Amygdala (tissue), 56 donors: ENCODE measurements at regions not wholly inside any gene's neighbourhood (a gene's known extent, or its start where the extent isn't known, plus 50 kb on each side); places are given as distances from the start of the nearest gene placed in this dataset.
"Not testable (repeated sequence)": the region's sequence is repeated elsewhere in the genome, so short reads cannot be mapped to it uniquely, and the experiment has no call there.

Source experiments
- DNase-seq, 56 donors: peaks; one replicate each; lab custom pipeline; 2025; lab: John Stamatoyannopoulos, UW

- DNase-seq = not testable (repeated sequence)
Observed at GRCh38 chr11:67940440-67940839, 63.5 kb downstream of the UNC93B1 start.

DNA sequence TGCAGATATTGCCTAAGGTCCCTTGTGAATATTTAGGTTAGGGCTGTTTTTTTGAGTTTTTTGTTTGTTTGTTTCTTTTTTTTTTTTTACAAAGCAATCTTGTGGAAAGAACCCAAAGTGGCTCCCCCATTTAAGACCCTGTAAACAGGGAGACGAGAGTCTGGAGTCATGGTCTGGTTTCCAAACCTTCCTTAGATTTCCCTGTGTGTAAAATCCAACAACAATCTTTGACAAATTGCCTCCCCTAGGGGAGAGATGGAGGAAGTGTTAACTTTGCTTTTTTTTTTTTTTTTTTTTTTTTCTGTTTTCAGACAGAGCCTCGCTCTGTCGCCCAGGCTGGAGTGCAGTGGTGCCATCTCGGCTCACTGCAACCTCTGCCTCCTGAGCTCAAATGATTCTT lies 64.9 kb downstream of the UNC93B1 start:
- not testable (repeated sequence) for DNase-seq

GRCh38 chr11:67938371-67938770 lies 65.5 kb downstream of the UNC93B1 start:
- DNase-seq = not testable (repeated sequence)

DNA sequence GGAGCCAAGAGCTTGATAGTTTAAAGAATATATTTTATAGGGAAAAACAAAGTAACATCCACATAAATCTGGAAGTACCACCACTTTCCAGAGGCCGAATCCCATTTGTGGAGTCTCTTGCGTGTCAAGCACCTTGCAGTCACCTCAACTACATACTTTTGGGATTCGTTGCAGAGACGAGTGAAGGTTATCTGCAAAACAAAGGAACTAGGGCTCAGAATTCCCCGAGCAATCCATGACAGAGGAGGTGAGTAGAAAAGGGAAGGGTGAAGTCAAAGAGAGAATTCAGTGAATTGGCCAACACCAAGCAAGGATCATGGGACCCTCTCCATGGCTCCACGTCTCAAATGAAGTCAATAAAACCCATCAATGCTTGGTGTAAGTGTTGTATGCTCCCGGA lies 80.3 kb downstream of the UNC93B1 start:
- not testable (repeated sequence) for DNase-seq

GRCh38 chr11:67920546-67920945 lies 83.4 kb downstream of the UNC93B1 start:
- not testable (repeated sequence) for DNase-seq

DNA sequence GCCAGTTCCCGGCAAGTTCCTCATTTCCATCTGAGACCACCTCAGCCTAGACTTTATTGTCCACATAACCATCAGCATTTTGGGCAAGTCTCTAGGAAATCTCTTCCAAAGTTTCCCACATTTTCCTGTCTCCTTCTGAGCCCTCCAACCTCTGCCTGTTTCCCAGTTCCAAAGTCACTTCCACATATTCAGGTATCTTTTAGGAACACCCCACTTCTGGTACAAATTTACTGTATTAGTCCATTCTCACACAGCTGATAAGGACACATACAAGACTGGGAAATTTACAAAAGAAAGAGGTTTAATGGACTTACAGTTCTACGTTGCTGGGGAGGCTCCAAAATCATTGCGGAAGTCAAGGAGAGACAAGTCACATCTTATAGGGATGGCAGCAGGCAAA lies 91.7 kb downstream of the UNC93B1 start:
- not testable (repeated sequence) for DNase-seq

GRCh38 chr11:67911211-67911610 lies 92.7 kb downstream of the UNC93B1 start:
- not testable (repeated sequence) for DNase-seq

GRCh38 chr11:67910803-67911202 lies 93.1 kb downstream of the UNC93B1 start:
- not testable (repeated sequence) for DNase-seq

DNA sequence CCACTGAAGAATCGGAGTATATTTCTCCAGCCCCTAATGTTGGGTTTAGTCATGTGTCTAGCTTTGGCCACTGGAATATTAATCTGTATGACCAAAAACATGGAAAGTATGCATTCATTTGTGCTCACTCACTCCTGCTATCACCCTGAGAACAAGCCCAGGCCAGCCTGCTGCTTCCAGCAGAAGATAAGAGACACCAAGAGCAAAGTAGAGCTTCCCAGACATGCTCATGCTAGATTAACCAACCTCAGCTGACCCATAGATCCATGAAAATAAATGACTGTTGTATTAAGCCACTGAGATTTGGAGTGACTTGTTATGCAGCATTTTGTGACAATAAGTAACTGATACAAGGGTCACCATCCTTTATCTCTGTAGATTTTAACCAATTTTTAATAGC lies 96.9 kb downstream of the UNC93B1 start:
- not testable (repeated sequence) for DNase-seq

GRCh38 chr11:67899462-67899861 lies 104.4 kb downstream of the UNC93B1 start:
- DNase-seq = not testable (repeated sequence)

DNA sequence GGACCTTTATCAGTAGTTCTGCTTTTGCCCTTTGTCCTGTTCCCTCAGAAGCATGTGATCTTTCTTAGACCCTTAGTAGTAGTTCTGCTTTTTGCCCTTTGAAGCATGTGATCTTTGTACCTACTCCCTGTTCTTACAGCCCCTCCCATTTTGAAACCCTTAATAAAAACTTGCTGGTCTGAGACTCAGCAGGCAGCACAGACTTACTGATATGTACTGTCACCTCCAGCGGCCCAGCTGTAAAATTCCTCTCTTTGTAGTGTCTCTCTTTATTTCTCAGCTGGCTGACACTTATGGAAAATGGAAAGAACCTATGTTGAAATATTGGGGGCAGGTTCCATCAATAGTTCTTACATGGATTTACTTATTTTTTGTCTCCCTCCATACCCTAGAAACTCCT lies 110.4 kb downstream of the UNC93B1 start:
- not testable (repeated sequence) for DNase-seq

- not testable (repeated sequence) for DNase-seq
Observed at GRCh38 chr11:67889646-67890045, 114.3 kb downstream of the UNC93B1 start.

- not testable (repeated sequence) for DNase-seq
Observed at GRCh38 chr11:67888056-67888455, 115.8 kb downstream of the UNC93B1 start.

DNA sequence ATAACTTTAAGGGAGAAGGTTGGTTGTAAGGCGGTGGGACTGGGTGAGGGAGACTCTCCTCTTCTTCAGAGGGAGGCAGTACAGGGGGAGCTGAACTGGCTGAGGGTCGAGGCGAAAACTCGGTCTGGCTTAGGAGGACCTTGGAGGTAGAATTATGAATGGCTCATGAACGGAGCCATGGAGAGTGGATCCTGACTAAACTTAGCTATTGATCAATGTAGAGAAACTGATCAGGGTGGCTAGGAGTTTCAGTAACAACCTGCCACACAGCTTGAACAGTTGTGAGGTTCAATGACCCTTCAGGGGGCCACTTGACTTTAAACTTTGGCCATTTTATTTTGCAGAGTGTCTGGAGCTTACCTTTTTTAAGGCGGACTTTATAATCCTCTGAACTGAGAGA lies 117.2 kb downstream of the UNC93B1 start:
- DNase-seq = not testable (repeated sequence)

GRCh38 chr11:67886207-67886606 lies 117.7 kb downstream of the UNC93B1 start:
- DNase-seq = not testable (repeated sequence)

- DNase-seq = not testable (repeated sequence)
Observed at GRCh38 chr11:67885574-67885973, 118.3 kb downstream of the UNC93B1 start.

DNA sequence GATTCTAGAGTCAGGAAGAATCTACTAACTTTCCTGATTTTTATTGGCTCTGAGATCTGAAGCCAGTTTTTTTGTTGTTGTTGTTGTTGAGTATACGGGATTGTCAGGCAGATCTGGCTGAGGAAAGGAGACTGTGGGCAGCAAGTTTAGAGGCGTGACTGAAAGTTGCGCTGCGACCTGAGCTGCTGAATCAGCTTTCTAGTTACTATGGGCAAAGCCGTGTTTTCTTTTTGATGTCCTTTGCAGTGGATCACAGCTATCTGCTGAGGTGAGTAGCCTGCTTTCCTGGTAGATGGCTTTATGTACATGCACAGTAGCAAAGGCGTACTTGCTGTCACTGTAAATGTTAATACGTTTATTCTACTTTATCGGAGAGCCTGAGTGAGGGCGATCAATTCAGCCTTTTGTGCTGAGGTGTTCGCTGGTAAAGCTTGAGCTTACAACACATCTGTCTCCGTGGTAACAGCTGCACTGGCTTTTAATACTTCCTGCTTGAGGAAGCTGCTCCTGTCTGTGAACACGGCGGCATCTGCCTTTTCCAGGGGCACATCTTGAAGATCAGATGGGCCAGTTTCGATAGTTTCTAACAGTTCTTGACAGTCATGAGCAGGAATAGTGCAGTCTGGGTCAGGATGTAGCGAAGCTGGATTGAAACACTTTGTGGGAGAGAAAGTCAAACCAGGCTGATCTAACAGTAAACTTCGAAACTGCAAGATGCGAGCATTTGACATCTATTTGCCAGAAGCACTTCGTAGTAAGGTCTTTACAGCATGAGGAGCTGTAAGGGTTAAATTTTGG lies 118.9 kb downstream of the UNC93B1 start:
- not testable (repeated sequence) for DNase-seq

DNA sequence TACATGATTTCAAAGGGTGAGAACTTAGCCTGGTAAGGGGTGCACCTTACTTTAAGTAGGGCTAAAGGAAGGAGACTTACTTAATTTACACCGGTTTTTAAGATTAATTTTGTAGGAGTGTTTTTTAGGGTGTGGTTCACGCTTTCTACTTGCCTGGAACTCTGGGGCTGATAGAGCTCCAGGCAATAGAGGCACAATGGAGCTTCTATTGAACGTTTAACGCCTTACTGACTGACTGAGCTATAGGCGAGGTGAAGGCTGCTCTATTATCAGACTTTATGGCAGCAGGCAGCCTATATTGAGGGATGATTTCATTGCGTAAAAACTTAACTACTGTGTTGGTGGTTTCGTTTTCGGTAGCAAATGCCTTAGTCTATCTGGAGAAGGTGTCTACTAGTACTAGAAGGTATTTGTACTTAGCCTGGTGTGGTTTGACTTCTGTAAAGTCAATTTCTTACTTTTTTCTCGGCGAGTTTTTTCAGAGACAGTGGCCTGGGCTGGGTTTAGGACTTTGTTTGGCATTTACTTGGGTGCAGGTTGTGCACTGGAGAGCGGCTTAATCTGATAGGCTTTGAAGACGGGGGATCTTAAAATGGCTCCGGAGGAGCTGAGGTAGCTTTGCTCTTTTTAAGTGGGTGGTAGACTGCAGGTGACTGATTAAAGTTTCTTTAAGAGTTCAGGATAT lies 119.7 kb downstream of the UNC93B1 start:
- not testable (repeated sequence) for DNase-seq

DNA sequence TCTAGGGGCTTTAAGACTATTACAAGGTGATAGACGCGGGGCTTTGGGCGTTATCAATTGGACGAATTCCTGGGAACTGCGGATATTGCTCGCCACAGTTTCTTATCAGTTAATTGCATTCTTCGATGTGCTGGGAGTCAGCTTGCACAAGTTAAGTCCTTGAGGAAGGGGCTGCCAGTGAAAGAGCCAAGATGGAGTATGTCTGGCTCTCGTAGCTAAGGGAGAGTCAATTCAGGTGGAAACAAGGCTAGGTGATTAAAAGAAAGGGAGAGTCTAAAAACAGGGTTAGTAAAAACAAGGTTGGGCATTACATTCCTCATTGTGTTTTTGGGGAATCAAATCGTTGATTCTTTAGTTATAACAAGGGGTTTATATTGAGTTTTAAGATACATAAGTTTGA lies 121.6 kb downstream of the UNC93B1 start:
- DNase-seq = not testable (repeated sequence)

GRCh38 chr11:67881836-67882235 lies 122.1 kb downstream of the UNC93B1 start:
- not testable (repeated sequence) for DNase-seq

GRCh38 chr11:67880594-67881196 lies 123.2 kb downstream of the UNC93B1 start:
- not testable (repeated sequence) for DNase-seq
